ENCODE measurements at regions not wholly inside any gene's neighbourhood (a gene's known extent, or its start where the extent isn't known, plus 50 kb on each side); places are given as distances from the start of the nearest gene placed in this dataset.

DNA sequence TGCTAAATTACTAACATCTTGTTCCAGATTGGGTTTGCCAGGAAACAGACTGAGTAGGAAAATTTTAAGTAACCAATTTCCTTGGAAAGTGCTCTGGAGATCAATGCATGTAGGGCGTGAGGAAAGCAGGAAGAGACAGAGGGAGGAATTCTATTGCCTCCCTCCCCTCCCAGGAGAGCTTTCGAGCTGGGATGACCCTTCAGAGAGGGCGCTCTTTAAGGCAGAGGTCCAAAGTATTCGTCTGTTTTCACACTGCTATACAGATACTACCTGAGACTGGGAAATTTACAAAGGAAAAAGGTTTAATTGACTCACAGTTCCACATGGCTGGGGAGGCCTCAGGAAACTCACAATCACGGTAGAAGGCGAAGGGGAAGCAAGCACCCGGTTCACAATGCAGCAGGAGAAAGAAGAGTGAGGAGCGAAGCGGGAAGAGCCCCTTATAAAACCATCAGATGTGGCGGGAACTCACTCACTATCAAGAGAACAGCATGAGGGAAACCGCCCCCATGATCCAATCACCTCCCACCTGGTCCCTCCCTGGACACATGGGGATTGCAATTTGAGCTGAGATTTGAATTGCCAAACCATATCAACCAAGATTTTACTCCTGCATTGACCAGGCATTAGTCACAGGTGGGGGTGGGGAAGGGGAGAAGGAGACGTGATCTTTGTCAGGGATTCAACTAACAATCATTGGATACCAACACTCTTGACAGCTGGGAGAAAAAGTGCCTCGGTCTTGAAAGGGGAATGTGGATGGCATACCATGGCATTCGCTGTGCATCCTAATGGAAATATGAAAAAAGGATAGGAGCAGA lies 63.8 kb downstream of the SLITRK2 start:
- H3K36me3 Mint-ChIP-seq (ENCODE audit: insufficient read depth, unreplicated experiment), result no peaks in the 10 kb centered on the region
- CTCF ChIA-PET, result no interaction called here
- no peaks in the 10 kb centered on the region for H3K27me3 Mint-ChIP-seq (ENCODE audit: insufficient read depth, unreplicated experiment)
- peak; percentile 22 for DNase-seq (ENCODE audit: unreplicated experiment)
- POLR2A ChIA-PET, result no interaction called here
- intact Hi-C loops (cut with micrococcal nuclease), result no loop called here
- BruUV-seq (replicated peaks), result no TSS peak
- H3K4me3 Mint-ChIP-seq (ENCODE audit: unreplicated experiment), result no peak overlapping the region
- no peaks in the 10 kb centered on the region for H3K9me3 Mint-ChIP-seq (ENCODE audit: unreplicated experiment)
- H3K27ac Mint-ChIP-seq (ENCODE audit: low read depth, unreplicated experiment), result no peak overlapping the region
- H3K4me1 Mint-ChIP-seq (ENCODE audit: insufficient read depth, unreplicated experiment), result peaks cover 6% of the 10 kb centered on the region
- TF ChIP-seq, protein P1, sequence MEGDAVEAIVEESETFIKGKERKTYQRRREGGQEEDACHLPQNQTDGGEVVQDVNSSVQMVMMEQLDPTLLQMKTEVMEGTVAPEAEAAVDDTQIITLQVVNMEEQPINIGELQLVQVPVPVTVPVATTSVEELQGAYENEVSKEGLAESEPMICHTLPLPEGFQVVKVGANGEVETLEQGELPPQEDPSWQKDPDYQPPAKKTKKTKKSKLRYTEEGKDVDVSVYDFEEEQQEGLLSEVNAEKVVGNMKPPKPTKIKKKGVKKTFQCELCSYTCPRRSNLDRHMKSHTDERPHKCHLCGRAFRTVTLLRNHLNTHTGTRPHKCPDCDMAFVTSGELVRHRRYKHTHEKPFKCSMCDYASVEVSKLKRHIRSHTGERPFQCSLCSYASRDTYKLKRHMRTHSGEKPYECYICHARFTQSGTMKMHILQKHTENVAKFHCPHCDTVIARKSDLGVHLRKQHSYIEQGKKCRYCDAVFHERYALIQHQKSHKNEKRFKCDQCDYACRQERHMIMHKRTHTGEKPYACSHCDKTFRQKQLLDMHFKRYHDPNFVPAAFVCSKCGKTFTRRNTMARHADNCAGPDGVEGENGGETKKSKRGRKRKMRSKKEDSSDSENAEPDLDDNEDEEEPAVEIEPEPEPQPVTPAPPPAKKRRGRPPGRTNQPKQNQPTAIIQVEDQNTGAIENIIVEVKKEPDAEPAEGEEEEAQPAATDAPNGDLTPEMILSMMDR (IDR thresholded peaks at IDR 0.05; ENCODE audit: unreplicated experiment), result no peak

DNA sequence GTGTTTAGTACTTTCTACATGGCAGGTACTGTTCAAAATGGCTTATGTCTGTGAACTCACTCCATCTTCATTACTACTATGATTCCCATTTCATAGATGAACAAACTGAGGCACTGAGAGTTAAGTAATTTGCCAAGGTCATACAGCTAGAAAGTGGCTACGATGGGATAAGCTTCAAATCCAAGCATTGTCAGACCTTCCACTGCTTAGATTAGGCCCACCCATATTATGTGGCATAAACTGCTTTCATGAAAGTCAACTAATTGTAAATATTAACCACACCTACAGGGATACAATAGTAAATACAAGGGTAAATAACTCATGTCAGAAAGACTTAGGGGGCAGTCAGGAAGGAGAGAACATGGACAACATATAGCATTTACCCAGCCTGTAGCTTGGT lies 68.8 kb downstream of the SLITRK2 start:
- intact Hi-C loops (cut with micrococcal nuclease), result no loop called here
- H3K9me3 Mint-ChIP-seq (ENCODE audit: unreplicated experiment), result no peaks in the 10 kb centered on the region
- H3K4me3 Mint-ChIP-seq (ENCODE audit: unreplicated experiment), result no peak overlapping the region
- no peak overlapping the region for H3K27ac Mint-ChIP-seq (ENCODE audit: low read depth, unreplicated experiment)
- POLR2A ChIA-PET, result no interaction called here
- no peaks in the 10 kb centered on the region for H3K27me3 Mint-ChIP-seq (ENCODE audit: insufficient read depth, unreplicated experiment)
- BruUV-seq (replicated peaks), result no TSS peak
- CTCF ChIA-PET, result no interaction called here
- peaks cover 2% of the 10 kb centered on the region for H3K4me1 Mint-ChIP-seq (ENCODE audit: insufficient read depth, unreplicated experiment)
- H3K36me3 Mint-ChIP-seq (ENCODE audit: insufficient read depth, unreplicated experiment), result no peaks in the 10 kb centered on the region
- no peak for DNase-seq (ENCODE audit: unreplicated experiment)
- TF ChIP-seq, protein P1 (IDR thresholded peaks at IDR 0.05; ENCODE audit: unreplicated experiment), result no peak

GRCh38 chrX:145910017-145910416 lies 92.4 kb downstream of the SLITRK2 start:
- Mint-ChIP-seq H3K9me3 (ENCODE audit: unreplicated experiment) (no peaks in the 10 kb centered on the region), H3K27ac (ENCODE audit: low read depth, unreplicated experiment) (no peak overlapping the region), H3K27me3 (ENCODE audit: insufficient read depth, unreplicated experiment) (no peaks in the 10 kb centered on the region), H3K36me3 (ENCODE audit: insufficient read depth, unreplicated experiment) (no peaks in the 10 kb centered on the region), H3K4me3 (ENCODE audit: unreplicated experiment) (no peak overlapping the region), H3K4me1 (ENCODE audit: insufficient read depth, unreplicated experiment) (no peaks in the 10 kb centered on the region)
- TF ChIP-seq, protein P1 (IDR thresholded peaks at IDR 0.05; ENCODE audit: unreplicated experiment), result no peak
- POLR2A ChIA-PET, result no interaction called here
- CTCF ChIA-PET, result interaction anchor here (0.5 to 1.2 kb wide), 4 partner anchors 13 to 399 kb away, joined by 3 to 7 read pairs (median 3); no protein-coding TSS in a partner anchor
- DNase-seq (ENCODE audit: unreplicated experiment), result peak; percentile 14
- intact Hi-C loops (cut with micrococcal nuclease), result loop anchor here (10.0 kb wide), 1 partner anchor 505 kb away; no protein-coding TSS in a partner anchor
- BruUV-seq (replicated peaks), result no TSS peak

DNA sequence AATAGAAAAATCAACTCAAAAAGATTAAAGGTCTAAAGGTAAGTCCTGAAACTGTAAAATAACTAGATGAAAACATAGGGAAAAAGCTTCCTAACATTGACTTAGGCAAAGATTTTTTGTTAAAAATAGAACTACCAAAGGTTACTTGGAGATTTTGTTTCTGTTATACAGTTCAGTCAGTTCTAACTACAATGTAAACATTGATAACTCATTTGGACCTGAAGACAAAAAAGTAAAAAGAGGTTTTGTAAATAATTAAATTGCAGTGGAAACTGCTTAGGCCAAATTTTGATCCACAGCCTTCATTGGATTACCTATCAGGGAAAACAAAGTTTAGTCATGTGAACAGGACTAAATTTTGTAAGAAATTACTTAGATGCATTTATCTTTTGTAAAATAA lies 101.8 kb downstream of the SLITRK2 start:
- ChIA-PET CTCF (no interaction called here), POLR2A (no interaction called here)
- intact Hi-C loops (cut with micrococcal nuclease), result loop anchor here (10.0 kb wide), 1 partner anchor 515 kb away; no protein-coding TSS in a partner anchor
- TF ChIP-seq, protein P1 (IDR thresholded peaks at IDR 0.05; ENCODE audit: unreplicated experiment), result no peak
- Mint-ChIP-seq H3K9me3 (ENCODE audit: unreplicated experiment) (peaks cover 7% of the 10 kb centered on the region), H3K36me3 (ENCODE audit: insufficient read depth, unreplicated experiment) (no peaks in the 10 kb centered on the region), H3K27ac (ENCODE audit: low read depth, unreplicated experiment) (no peak overlapping the region), H3K4me3 (ENCODE audit: unreplicated experiment) (no peak overlapping the region), H3K27me3 (ENCODE audit: insufficient read depth, unreplicated experiment) (no peaks in the 10 kb centered on the region), H3K4me1 (ENCODE audit: insufficient read depth, unreplicated experiment) (no peaks in the 10 kb centered on the region)
- no TSS peak for BruUV-seq (replicated peaks)
- DNase-seq (ENCODE audit: unreplicated experiment), result no peak
